ENCODE measurements at regions not wholly inside any gene's neighbourhood (a gene's known extent, or its start where the extent isn't known, plus 50 kb on each side); places are given as distances from the start of the nearest gene placed in this dataset.

DNA sequence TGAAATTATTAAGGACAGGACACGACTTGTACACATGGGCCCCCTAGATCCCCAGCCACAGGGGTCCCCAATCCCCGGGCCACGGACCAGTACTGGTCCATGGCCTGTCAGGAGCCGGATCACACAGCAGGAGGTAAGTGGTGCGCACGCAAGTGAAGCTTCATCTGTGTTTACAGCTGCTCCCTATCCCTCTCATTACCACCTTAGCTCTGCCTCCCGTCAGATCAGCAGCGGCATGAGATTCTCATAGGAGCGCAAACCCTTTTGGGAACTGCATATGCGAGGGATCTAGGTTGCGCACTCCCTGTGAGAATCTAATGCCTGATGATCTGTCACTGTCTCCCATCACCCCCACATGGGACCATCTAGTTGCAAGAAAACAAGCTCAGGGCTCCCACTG is 137.8 kb upstream of the ZFHX3 start:
- TF ChIP-seq SIN3A (conservative IDR thresholded peaks at IDR 0.05 in 1 of 2, IDR thresholded peaks at IDR 0.05 in 1 of 2; ENCODE audit: low read depth in 1 of 2, low read length in 2 of 2) (no peak), EZH2 (IDR thresholded peaks at IDR 0.05; ENCODE audit: low read depth, low read length, severe bottlenecking) (no peak)

Data from H1 (cell line).